AG09309 (cell line): ENCODE measurements at regions not wholly inside any gene's neighbourhood (a gene's known extent, or its start where the extent isn't known, plus 50 kb on each side); places are given as distances from the start of the nearest gene placed in this dataset.

ENCODE experiments used
- DNase-seq: peaks from one replicate; pipeline ENCODE4 v3.0.0-alpha.2; 2010; ENCODE audit warnings: low read depth
- H3K4me3 ChIP-seq: 2 replicates; pipeline ENCODE4 v1.5.1; 2011; ENCODE audit warnings: mild to moderate bottlenecking, low read depth, low read length, moderate library complexity; ENCODE audit not compliant: control insufficient read depth
- TF ChIP-seq, protein P1 (sequence below): IDR thresholded peaks from 2 replicates; pipeline ENCODE4 v1.5.1; 2011; ENCODE audit warnings: mild to moderate bottlenecking, low read depth, low read length, inconsistent platforms; ENCODE audit not compliant: insufficient read depth, control insufficient read depth; ENCODE audit errors: missing control alignments

DNA sequence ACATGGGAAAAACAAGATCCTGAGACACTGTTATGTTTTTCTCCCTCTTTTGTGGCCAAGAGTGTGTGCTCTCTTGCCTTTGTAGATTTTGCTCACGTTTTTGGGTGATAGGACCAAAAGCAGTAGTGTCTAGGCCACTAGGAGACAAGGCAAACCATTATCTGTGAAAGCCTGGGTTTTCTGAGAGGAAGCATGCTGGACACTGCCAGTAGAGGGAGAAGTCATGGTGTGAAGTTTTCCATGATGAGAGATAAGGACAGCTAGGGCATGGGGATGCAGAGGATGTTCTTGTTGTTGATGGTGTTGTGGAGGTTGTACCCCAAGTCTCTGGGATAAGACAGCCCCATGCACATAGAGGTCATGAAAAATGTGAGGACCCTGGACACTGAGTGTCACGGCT, 285.3 kb downstream of the SOX11 start:
- no peak for DNase-seq
- TF ChIP-seq, protein P1, sequence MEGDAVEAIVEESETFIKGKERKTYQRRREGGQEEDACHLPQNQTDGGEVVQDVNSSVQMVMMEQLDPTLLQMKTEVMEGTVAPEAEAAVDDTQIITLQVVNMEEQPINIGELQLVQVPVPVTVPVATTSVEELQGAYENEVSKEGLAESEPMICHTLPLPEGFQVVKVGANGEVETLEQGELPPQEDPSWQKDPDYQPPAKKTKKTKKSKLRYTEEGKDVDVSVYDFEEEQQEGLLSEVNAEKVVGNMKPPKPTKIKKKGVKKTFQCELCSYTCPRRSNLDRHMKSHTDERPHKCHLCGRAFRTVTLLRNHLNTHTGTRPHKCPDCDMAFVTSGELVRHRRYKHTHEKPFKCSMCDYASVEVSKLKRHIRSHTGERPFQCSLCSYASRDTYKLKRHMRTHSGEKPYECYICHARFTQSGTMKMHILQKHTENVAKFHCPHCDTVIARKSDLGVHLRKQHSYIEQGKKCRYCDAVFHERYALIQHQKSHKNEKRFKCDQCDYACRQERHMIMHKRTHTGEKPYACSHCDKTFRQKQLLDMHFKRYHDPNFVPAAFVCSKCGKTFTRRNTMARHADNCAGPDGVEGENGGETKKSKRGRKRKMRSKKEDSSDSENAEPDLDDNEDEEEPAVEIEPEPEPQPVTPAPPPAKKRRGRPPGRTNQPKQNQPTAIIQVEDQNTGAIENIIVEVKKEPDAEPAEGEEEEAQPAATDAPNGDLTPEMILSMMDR = no peak
- no peak overlapping the region for H3K4me3 ChIP-seq

DNA sequence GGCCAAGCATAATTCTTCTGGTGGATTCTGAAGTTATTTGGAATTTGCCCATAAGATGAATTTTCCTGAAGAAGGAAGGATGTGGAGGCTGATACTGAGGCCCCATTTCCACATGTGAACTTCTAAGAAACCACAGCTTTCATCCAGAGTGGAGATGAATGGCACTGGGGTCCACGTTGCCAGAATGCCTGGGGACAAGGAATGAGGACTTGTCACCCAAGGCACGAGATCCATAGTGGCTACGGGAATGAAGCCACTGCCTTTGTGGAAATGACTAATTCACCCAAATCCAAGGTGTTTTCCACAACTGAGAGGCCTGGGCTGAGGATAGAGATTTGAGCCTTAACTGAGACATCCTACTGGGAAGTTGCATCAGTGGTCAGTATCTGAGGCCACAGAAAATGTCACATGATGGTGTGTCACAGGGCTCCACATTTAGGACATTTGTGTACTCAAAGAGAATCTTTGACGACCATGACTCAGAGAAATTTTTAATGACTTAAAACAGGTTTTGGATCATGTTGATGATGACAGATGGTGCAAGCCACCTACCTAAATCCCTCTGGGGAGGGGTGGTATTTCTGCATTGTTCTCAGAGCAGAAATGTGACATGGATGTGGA, 286.1 kb downstream of the SOX11 start:
- no peak for DNase-seq
- no peak overlapping the region for H3K4me3 ChIP-seq
- TF ChIP-seq, protein P1 = no peak

DNA sequence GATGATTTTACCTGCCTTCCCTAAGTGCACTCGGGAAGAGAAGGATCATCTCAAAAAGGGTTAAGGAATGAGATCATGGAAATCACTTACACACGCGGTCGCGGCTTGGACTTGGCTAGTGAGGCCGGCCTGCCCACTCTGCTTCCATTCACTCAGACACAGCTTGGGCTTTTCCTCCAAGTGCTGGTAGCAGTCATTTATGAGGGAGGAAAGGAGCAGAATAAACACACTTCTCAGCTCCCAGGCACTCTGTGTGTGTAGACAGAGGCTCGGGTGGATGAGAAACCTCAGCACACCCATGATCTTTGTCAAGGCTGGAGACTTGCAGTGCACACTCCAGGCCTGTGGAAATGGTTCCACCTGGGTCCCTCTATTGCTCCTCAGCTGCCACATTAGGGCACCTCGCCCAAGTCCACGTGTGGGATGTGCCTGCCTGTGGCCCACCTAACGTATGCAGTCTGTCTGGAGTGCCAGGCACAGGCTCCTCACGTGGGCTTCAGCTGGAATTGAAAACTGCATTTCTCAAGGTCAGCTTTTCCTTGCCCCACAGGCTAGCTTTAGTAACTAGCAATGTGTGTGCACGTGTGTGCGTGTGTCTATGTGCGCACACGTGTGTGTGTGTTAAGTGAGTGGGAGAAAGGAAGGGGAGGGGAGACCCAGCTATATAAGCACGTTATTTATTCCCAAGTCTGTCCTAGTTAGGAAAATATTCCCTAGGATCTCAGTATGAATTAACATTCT, 288.4 kb downstream of the SOX11 start:
- DNase-seq = no peak
- H3K4me3 ChIP-seq = no peak overlapping the region
- TF ChIP-seq, protein P1 = no peak

DNA sequence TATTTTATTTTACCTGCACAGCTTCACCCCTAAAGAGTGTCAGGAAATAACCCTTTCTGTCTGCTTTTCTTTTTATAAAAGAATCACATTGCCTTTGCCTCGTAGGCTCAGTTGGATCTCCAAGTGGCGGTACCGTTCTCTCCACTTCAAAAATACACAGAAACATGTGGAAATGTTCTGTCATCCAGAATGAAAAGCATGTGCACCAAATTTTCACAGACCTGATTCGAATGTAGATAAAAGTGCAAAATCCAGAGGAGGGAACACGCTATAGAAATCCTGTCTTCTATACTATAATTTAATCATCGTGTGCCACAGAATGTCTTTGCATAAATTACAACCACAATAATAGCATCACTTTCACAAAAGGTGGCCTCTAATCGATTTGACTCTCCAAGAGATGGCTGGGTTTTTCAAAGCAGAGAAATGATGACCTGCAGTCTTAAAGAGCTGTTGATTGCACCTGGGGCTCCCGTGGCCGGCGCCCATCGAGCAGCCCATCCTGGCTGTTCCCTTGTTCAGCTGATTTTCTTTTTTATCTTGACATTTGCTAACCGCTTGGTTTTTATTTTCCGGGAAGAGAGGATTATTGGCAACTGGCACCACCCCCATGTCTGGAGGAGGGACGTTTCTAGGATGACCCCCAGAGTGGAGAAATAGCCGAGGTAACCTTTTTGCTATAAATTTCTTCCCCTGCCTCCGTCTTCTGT, 290.2 kb downstream of the SOX11 start:
- TF ChIP-seq, protein P1 = no peak

DNA sequence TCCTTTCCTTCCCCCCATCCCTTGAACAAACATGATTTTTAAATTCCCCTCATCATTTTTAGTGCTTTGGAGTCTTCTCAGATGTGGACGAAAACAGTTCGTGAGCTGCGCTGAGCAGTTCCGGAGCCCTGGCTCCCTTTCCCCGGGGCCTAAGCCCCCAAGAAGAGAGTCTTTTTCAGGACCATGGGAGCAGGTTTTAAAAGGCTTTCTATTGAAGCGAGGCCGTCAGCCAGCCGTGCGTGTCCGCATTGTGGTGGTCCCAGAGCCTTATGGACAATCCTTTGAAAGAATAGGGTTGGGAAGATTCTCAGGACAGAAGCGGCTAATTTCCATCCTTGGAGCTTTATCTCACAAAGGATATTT, 290.7 kb downstream of the SOX11 start:
- TF ChIP-seq, protein P1 = no peak
- H3K4me3 ChIP-seq = no peak overlapping the region
- DNase-seq = no peak

More for the DNA sequence above, 290.2 kb downstream of the SOX11 start:
- no peak for DNase-seq
- no peak overlapping the region for H3K4me3 ChIP-seq

DNA sequence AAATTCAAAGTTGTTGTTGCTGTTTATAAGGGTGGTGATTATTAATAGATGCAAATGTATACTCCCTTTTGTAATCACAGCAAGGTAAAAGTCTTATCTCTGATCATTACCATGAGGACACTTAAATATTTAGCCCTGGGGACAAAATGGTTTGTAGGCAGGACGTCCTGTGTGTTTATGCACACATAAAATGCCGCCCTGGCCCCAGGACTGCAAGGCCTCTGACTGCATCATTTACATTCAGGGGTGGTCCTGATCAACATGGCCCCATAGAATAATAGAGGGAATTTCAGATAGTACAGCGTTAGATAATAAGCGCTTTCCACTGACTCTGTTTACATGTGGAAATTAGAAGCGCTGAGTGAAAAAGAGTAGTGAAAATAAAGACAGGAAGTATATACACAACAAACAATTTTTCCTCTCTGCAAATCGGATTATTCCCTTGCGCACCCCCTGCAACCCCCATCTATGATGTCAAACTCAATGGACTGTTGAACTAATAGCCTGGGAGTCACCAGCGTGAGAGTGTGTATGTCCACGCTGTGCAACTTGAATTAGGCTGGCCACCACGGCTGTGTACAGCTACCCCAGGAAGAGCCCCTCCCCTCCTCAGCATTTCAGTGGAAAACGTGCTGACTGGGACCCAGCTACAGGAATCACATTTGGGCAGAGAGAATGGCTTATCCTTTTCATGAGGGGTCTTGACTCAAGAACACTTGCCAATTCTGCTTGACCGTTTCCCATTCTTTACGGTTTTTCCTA, 291.5 kb downstream of the SOX11 start:
- no peak overlapping the region for H3K4me3 ChIP-seq
- DNase-seq = no peak
- TF ChIP-seq, protein P1 = no peak
